Uterus (tissue), 2 donors: ENCODE measurements at regions not wholly inside any gene's neighbourhood (a gene's known extent, or its start where the extent isn't known, plus 50 kb on each side); places are given as distances from the start of the nearest gene placed in this dataset.

Experiments used
- CTCF ChIP-seq, 4 experiments: fragments of 200-600 bp in 2 of 4; fragments of 450-650 bp in 2 of 4; sonication (generic) in 2 of 4; IDR thresholded peaks; one replicate each; pipeline ENCODE4 v1.5.1; 2016 to 2019; ENCODE audit warnings: antibody characterized with exemption in 4 of 4, mild to moderate bottlenecking in 2 of 4, moderate library complexity in 1 of 4
- POLR2A ChIP-seq, 2 donors: fragments of 450-650 bp; IDR thresholded peaks; one replicate each; pipeline ENCODE4 v1.6.1; 2016; ENCODE audit warnings: antibody characterized with exemption in 2 of 2, mild to moderate bottlenecking in 1 of 2, moderate library complexity in 1 of 2

- no peak for TF ChIP-seq CTCF (IDR thresholded peaks at IDR 0.05)
- no peak for TF ChIP-seq POLR2A (IDR thresholded peaks at IDR 0.05)
Observed at GRCh38 chr1:188986745-188987417, 1490.8 kb downstream of the BRINP3 start.
